Esophagus muscularis mucosa (tissue), 4 donors: ENCODE measurements at regions not wholly inside any gene's neighbourhood (a gene's known extent, or its start where the extent isn't known, plus 50 kb on each side); places are given as distances from the start of the nearest gene placed in this dataset.

Source experiments
- DNase-seq: peaks from one replicate; pipeline ENCODE4 v3.0.0-alpha.2; 2017; ENCODE audit errors: extremely low spot score
- H3K27ac ChIP-seq, 4 donors: fragments of 200-600 bp; sonication (generic); replicated peaks in 1 of 4; 1 replicate in 3 of 4; 2 replicates in 1 of 4; pipeline ENCODE4 v1.5.1; 2016 to 2019; ENCODE audit warnings: mild to moderate bottlenecking in 1 of 4
- H3K27me3 ChIP-seq, 4 donors: fragments of 200-600 bp; sonication (generic); one replicate each; pipeline versions ENCODE4 v1.5.1 to v1.6.0; 2016 to 2019
- H3K36me3 ChIP-seq, 4 donors: fragments of 200-600 bp; sonication (generic); one replicate each; pipeline ENCODE4 v1.5.1; 2016 to 2019
- H3K4me1 ChIP-seq, 4 donors: fragments of 200-600 bp; sonication (generic); one replicate each; pipeline ENCODE4 v1.5.1; 2016 to 2019
- H3K4me3 ChIP-seq, 4 donors: fragments of 200-600 bp; sonication (generic); 1 replicate in 2 of 4; 2 replicates in 2 of 4; pipeline ENCODE4 v1.5.1; 2016 to 2019; ENCODE audit warnings: mild to moderate bottlenecking in 4 of 4, moderate library complexity in 1 of 4
- H3K9me3 ChIP-seq, 4 donors: fragments of 200-600 bp; sonication (generic); 1 replicate in 3 of 4; 2 replicates in 1 of 4; pipeline ENCODE4 v1.5.1; 2016 to 2019
- CTCF ChIP-seq, 3 experiments: fragments of 200-600 bp in 2 of 3; fragments of 450-650 bp in 1 of 3; sonication (generic) in 2 of 3; IDR thresholded peaks; one replicate each; pipeline ENCODE4 v1.5.1; 2017 to 2019; ENCODE audit warnings: antibody characterized with exemption in 3 of 3, mild to moderate bottlenecking in 2 of 3, moderate library complexity in 1 of 3
- EP300 ChIP-seq: sonication (generic); formaldehyde crosslinking; IDR thresholded peaks from one replicate; pipeline ENCODE4 v1.6.1; 2017; ENCODE audit warnings: antibody characterized with exemption
- POLR2A ChIP-seq: fragments of 450-650 bp; IDR thresholded peaks from one replicate; pipeline ENCODE4 v1.6.1; 2017; ENCODE audit warnings: antibody characterized with exemption, moderate library complexity, mild to moderate bottlenecking, low read depth
- POLR2AphosphoS5 ChIP-seq, 2 donors: sonication (generic); formaldehyde crosslinking; IDR thresholded peaks; one replicate each; pipeline ENCODE4 v1.6.1; 2017; ENCODE audit warnings: antibody characterized with exemption in 2 of 2
- WGBS: methylation state at CpG from one replicate; pipeline ENCODE4 v1.1.5; 2018; 5-methylcytosine and 5-hydroxymethylcytosine counted together
- intact Hi-C: fragments of 100-400 bp; cut with DNase I; formaldehyde crosslinking; loops from one replicate; pipeline ENCODE4 v1.15.1; 2023

GRCh38 chr7:42834676-42835075, 77.2 kb downstream of the C7orf25 start:
- intact Hi-C loops: loop anchor here (5.0 kb wide), 1 partner anchor 857 kb away; no protein-coding TSS in a partner anchor
- Histone ChIP-seq H3K4me1 (peaks cover 5 to 31% (median 28%) of the 10 kb centered on the region in 4 donors), H3K9me3 (no peaks in the 10 kb centered on the region), H3K27me3 (no peaks in the 10 kb centered on the region), H3K27ac (no peak overlapping the region), H3K4me3 (no peak overlapping the region), H3K36me3 (no peaks in the 10 kb centered on the region)
- no peak for TF ChIP-seq CTCF (IDR thresholded peaks at IDR 0.05)
- no peak for TF ChIP-seq POLR2A
- TF ChIP-seq POLR2AphosphoS5 (IDR thresholded peaks at IDR 0.05): no peak
- no peak for TF ChIP-seq EP300
- DNase-seq: no peak

- H3K27ac ChIP-seq: no peak overlapping the region
- intact Hi-C loops: loop anchor here (2.0 to 5.0 kb wide), 2 partner anchors 856 to 893 kb away; no protein-coding TSS in a partner anchor
Observed at GRCh38 chr7:42833411-42833810, 78.5 kb downstream of the C7orf25 start.

GRCh38 chr7:42832667-42833066, 79.2 kb downstream of the C7orf25 start:
- H3K9me3 ChIP-seq: no peaks in the 10 kb centered on the region
- no peak overlapping the region for H3K4me3 ChIP-seq
- no peaks in the 10 kb centered on the region for H3K27me3 ChIP-seq
- peaks cover 5 to 31% (median 28%) of the 10 kb centered on the region in 4 donors for H3K4me1 ChIP-seq
- no peak overlapping the region for H3K27ac ChIP-seq
- intact Hi-C loops: loop anchor here (2.0 to 5.0 kb wide), 2 partner anchors 855 to 892 kb away; no protein-coding TSS in a partner anchor
- TF ChIP-seq POLR2AphosphoS5 (IDR thresholded peaks at IDR 0.05) (no peak), EP300 (no peak), CTCF (IDR thresholded peaks at IDR 0.05) (no peak), POLR2A (no peak)
- DNase-seq: no peak
- H3K36me3 ChIP-seq: no peaks in the 10 kb centered on the region

More at GRCh38 chr7:42833411-42833810, 78.5 kb downstream of the C7orf25 start:
- H3K4me1 ChIP-seq: peaks cover 5 to 31% (median 28%) of the 10 kb centered on the region in 4 donors
- H3K27me3 ChIP-seq: no peaks in the 10 kb centered on the region
- WGBS: 58% methylated on average over 4 of the region's 4 CpGs
- no peak overlapping the region for H3K4me3 ChIP-seq
- H3K36me3 ChIP-seq: no peaks in the 10 kb centered on the region
- no peak for TF ChIP-seq POLR2A
- TF ChIP-seq POLR2AphosphoS5 (IDR thresholded peaks at IDR 0.05): no peak
- no peak for TF ChIP-seq EP300
- no peak for TF ChIP-seq CTCF (IDR thresholded peaks at IDR 0.05)
- no peaks in the 10 kb centered on the region for H3K9me3 ChIP-seq
- no peak for DNase-seq

GRCh38 chr7:42831718-42832522, 80.0 kb downstream of the C7orf25 start:
- Histone ChIP-seq H3K27ac (peak overlapping the region in 2 of 4 donors; percentile 25 to 54), H3K9me3 (no peaks in the 10 kb centered on the region), H3K4me3 (peak overlapping the region in 3 of 4 donors; percentile 0 to 22 (median 4)), H3K4me1 (peaks cover 5 to 31% (median 28%) of the 10 kb centered on the region in 4 donors), H3K27me3 (no peaks in the 10 kb centered on the region), H3K36me3 (no peaks in the 10 kb centered on the region)
- no peak for DNase-seq
- intact Hi-C loops: loop anchor here (2.0 to 5.0 kb wide), 2 partner anchors 855 to 891 kb away; no protein-coding TSS in a partner anchor
- TF ChIP-seq EP300 (no peak), POLR2AphosphoS5 (IDR thresholded peaks at IDR 0.05) (peak in 1 of 2 donors; percentile 7), POLR2A (no peak), CTCF (IDR thresholded peaks at IDR 0.05) (peak; percentile 72 to 79 (median 75))
- WGBS: 20% methylated on average over 9 of the region's 9 CpGs
